GM12872 (cell line): ENCODE measurements at regions not wholly inside any gene's neighbourhood (a gene's known extent, or its start where the extent isn't known, plus 50 kb on each side); places are given as distances from the start of the nearest gene placed in this dataset.

ENCODE experiments used
- TF ChIP-seq, protein P1 (sequence below): IDR thresholded peaks from 3 replicates; pipeline ENCODE4 v1.5.1; 2011; ENCODE audit warnings: low read depth, mild to moderate bottlenecking, low read length, moderate library complexity; ENCODE audit not compliant: insufficient read depth

- TF ChIP-seq, protein P1, sequence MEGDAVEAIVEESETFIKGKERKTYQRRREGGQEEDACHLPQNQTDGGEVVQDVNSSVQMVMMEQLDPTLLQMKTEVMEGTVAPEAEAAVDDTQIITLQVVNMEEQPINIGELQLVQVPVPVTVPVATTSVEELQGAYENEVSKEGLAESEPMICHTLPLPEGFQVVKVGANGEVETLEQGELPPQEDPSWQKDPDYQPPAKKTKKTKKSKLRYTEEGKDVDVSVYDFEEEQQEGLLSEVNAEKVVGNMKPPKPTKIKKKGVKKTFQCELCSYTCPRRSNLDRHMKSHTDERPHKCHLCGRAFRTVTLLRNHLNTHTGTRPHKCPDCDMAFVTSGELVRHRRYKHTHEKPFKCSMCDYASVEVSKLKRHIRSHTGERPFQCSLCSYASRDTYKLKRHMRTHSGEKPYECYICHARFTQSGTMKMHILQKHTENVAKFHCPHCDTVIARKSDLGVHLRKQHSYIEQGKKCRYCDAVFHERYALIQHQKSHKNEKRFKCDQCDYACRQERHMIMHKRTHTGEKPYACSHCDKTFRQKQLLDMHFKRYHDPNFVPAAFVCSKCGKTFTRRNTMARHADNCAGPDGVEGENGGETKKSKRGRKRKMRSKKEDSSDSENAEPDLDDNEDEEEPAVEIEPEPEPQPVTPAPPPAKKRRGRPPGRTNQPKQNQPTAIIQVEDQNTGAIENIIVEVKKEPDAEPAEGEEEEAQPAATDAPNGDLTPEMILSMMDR = no peak
Measured at GRCh38 chr11:45429719-45430118, 143.6 kb upstream of the SYT13 start.

DNA sequence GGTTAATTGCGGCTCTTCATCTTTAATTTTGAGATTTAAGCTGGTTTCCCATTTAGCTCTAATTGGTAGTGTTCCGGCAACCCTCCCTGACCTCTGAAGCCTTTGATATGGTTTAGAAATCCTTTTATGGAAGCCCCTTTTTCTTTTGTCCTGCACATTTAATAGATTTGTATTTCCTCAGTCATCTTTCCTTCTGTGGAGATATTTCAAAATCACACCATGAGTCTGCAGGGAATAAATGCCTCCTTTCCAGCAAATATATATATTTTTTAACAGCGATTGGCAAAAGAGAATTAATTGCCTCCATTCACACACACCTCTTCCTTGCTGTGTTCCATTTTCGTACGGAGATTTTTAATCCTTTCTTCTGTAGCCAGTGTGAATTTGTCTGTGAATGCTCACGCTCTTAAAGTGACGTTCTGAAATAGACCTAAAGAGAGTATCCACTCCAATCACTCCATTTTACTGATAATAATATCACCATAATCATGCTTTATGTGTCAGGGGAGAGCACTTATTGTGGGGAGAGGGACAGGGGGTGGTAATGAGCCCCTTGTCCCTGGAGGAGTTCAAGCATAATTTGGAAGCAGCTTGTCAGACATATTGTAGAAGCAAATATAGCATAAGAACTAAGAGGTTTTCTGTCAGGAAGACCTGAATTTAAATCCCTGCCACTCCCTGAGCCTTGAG, 142.5 kb upstream of the SYT13 start:
- TF ChIP-seq, protein P1 = no peak

DNA sequence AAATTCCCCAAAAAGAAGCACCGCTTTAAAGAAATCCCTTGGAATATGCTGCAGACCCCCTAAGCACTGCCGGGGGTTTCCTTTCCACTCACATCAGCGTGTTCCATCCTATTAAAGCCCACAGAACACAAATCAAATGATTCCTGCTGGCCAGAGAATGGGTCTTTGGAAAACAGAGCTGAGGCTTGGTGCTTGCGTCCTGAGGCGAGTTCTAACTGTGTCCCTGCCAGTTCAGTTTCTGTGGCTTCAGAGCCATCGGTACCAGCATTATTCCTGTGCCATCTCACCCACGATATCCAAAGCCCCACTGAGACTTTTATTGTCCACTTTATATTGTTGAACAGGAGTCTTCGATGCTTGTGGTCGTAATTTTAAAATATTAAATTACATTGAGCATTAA, 142.0 kb upstream of the SYT13 start:
- TF ChIP-seq, protein P1 = no peak

- TF ChIP-seq, protein P1 = no peak
Measured at GRCh38 chr11:45424411-45425180, 138.5 kb upstream of the SYT13 start.

DNA sequence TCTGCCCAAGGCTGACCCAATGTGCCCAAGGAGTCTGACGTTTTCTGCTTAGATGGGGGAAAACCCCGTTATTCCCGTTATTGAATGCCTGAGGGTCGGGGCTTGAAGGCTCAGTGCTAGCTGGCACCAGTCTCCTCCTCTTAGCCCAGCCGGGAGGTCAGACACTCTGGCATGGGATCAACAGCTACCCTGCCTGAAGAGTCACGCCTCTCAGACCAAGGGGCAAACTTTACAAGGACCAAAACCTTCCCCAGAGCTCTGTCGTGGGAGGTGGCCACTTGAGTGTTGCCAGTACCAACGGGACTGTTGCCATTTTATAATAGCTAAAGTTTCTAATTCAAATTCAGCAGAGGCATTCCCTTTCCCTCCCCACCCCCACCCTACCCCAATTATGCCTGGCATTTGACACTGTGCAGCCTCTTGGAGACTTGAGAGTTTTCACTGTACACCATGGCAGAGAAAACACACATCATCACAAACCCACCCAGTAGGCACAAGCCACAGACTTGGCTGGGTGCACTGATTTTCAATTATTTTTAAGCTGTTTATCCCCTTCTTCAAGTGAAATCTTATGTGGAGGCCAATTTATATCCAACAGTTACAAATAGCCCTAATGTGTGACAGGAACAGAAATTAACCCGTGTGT, 137.5 kb upstream of the SYT13 start:
- TF ChIP-seq, protein P1 = no peak

GRCh38 chr11:45423036-45423435, 136.9 kb upstream of the SYT13 start:
- TF ChIP-seq, protein P1 = no peak

GRCh38 chr11:45414088-45414487, 127.9 kb upstream of the SYT13 start:
- TF ChIP-seq, protein P1 = no peak
